ENCODE measurements at regions not wholly inside any gene's neighbourhood (a gene's known extent, or its start where the extent isn't known, plus 50 kb on each side); places are given as distances from the start of the nearest gene placed in this dataset.

- TF ChIP-seq TAF1 (IDR thresholded peaks at IDR 0.05; ENCODE audit: low read depth) (no peak), NFIC (IDR thresholded peaks at IDR 0.05) (no peak), EP300 (IDR thresholded peaks at IDR 0.05; ENCODE audit: borderline replicate concordance) (no peak), CREB1 (IDR thresholded peaks at IDR 0.05; ENCODE audit: low read depth) (no peak), TCF12 (IDR thresholded peaks at IDR 0.05; ENCODE audit: low read depth) (no peak), FOXM1 (IDR thresholded peaks at IDR 0.05; ENCODE audit: borderline replicate concordance, low read depth) (no peak), ZBTB7A (IDR thresholded peaks at IDR 0.05; ENCODE audit: low read depth) (no peak), EGR1 (IDR thresholded peaks at IDR 0.05) (no peak), TEAD4 (IDR thresholded peaks at IDR 0.05) (no peak)
- TF ChIP-seq, protein P1, sequence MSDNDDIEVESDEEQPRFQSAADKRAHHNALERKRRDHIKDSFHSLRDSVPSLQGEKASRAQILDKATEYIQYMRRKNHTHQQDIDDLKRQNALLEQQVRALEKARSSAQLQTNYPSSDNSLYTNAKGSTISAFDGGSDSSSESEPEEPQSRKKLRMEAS (IDR thresholded peaks at IDR 0.05) = no peak
- TF ChIP-seq, protein P2, sequence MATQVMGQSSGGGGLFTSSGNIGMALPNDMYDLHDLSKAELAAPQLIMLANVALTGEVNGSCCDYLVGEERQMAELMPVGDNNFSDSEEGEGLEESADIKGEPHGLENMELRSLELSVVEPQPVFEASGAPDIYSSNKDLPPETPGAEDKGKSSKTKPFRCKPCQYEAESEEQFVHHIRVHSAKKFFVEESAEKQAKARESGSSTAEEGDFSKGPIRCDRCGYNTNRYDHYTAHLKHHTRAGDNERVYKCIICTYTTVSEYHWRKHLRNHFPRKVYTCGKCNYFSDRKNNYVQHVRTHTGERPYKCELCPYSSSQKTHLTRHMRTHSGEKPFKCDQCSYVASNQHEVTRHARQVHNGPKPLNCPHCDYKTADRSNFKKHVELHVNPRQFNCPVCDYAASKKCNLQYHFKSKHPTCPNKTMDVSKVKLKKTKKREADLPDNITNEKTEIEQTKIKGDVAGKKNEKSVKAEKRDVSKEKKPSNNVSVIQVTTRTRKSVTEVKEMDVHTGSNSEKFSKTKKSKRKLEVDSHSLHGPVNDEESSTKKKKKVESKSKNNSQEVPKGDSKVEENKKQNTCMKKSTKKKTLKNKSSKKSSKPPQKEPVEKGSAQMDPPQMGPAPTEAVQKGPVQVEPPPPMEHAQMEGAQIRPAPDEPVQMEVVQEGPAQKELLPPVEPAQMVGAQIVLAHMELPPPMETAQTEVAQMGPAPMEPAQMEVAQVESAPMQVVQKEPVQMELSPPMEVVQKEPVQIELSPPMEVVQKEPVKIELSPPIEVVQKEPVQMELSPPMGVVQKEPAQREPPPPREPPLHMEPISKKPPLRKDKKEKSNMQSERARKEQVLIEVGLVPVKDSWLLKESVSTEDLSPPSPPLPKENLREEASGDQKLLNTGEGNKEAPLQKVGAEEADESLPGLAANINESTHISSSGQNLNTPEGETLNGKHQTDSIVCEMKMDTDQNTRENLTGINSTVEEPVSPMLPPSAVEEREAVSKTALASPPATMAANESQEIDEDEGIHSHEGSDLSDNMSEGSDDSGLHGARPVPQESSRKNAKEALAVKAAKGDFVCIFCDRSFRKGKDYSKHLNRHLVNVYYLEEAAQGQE (IDR thresholded peaks at IDR 0.05; ENCODE audit: low read depth) = no peak
- TF ChIP-seq, protein P3, sequence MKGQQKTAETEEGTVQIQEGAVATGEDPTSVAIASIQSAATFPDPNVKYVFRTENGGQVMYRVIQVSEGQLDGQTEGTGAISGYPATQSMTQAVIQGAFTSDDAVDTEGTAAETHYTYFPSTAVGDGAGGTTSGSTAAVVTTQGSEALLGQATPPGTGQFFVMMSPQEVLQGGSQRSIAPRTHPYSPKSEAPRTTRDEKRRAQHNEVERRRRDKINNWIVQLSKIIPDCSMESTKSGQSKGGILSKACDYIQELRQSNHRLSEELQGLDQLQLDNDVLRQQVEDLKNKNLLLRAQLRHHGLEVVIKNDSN (IDR thresholded peaks at IDR 0.05) = no peak
Measured at GRCh38 chr10:4595719-4596319, 230.2 kb upstream of the AKR1E2 start.

Measured in Ishikawa (cell line).